Astrocyte of the cerebellum (primary cell): ENCODE measurements at regions not wholly inside any gene's neighbourhood (a gene's known extent, or its start where the extent isn't known, plus 50 kb on each side); places are given as distances from the start of the nearest gene placed in this dataset.
"Not testable (repeated sequence)": the region's sequence is repeated elsewhere in the genome, so short reads cannot be mapped to it uniquely, and the experiment has no call there.

ENCODE experiments used
- DNase-seq: peaks from one replicate; pipeline ENCODE4 v3.0.0-alpha.2; 2011; ENCODE audit warnings: low read depth
- H3K4me3 ChIP-seq: 2 replicates; pipeline ENCODE4 v1.5.1; 2011; ENCODE audit warnings: mild to moderate bottlenecking, low read depth, low read length, moderate library complexity
- CTCF ChIP-seq: IDR thresholded peaks from 2 replicates; pipeline ENCODE4 v1.5.1; 2012; ENCODE audit warnings: low read length, low read depth, moderate library complexity, mild to moderate bottlenecking; ENCODE audit errors: missing control alignments
- in situ Hi-C: cut with HindIII; loops from 2 replicates; pipeline ENCODE4 v1.10.0; 2017; ENCODE audit warnings: low sequenced_read_pairs

GRCh38 chr1:82384776-82385175 lies 584.0 kb downstream of the ADGRL2 start:
- no peak overlapping the region for H3K4me3 ChIP-seq
- TF ChIP-seq CTCF, result no peak
- no peak for DNase-seq
- in situ Hi-C loops, result no loop called here

GRCh38 chr1:82377201-82377884 lies 576.6 kb downstream of the ADGRL2 start:
- peak; percentile 17 for TF ChIP-seq CTCF
- peak; percentile 27 for DNase-seq
- in situ Hi-C loops, result no loop called here
- H3K4me3 ChIP-seq, result no peak overlapping the region

DNA sequence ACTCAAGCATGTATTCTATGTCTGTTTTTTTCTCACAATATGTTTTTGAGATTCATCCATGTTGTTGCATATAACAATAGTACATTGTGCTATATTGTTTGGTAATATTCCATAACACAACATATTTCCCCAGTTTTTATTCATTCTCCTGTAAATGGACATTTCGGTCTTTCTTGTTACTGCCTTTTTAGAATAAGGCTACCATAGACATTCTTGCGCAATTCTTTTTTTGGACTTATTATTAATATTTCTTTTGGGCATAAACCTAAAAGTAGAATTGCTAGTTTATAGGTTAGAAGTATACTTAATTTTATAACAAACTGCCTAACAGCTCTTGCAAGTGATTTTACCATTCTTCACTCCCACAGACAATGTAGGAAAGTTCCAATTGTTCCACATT lies 573.0 kb downstream of the ADGRL2 start:
- no peak for TF ChIP-seq CTCF
- DNase-seq, result no peak
- no peak overlapping the region for H3K4me3 ChIP-seq
- in situ Hi-C loops, result no loop called here

- no peak overlapping the region for H3K4me3 ChIP-seq
- in situ Hi-C loops, result no loop called here
- TF ChIP-seq CTCF, result no peak
- DNase-seq, result no peak
These were observed 571.2 kb downstream of the ADGRL2 start for GRCh38 chr1:82371844-82372498.

DNA sequence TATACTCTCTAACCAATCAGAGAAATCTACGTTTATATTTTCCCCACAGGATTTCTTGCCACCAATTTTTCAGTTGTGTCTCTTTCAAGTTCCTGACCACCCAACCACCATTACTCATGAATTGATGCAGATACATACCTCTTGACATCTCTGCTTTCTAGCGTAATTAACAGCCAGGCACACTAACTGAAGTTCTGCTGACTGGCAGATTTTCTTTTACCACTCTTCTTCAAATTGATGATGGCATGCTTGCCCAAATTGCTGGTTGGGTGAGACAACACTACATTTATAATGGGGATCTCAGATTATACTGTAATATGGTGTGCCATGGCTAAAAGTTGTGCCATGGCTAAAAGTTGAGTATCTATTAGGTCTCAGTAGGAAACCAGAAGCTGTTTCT lies 566.7 kb downstream of the ADGRL2 start:
- no peak for DNase-seq
- in situ Hi-C loops, result no loop called here
- TF ChIP-seq CTCF, result no peak
- H3K4me3 ChIP-seq, result no peak overlapping the region

- TF ChIP-seq CTCF, result no peak
- no peak overlapping the region for H3K4me3 ChIP-seq
- DNase-seq, result no peak
- in situ Hi-C loops, result no loop called here
These were observed 566.0 kb downstream of the ADGRL2 start for GRCh38 chr1:82366689-82367088.

DNA sequence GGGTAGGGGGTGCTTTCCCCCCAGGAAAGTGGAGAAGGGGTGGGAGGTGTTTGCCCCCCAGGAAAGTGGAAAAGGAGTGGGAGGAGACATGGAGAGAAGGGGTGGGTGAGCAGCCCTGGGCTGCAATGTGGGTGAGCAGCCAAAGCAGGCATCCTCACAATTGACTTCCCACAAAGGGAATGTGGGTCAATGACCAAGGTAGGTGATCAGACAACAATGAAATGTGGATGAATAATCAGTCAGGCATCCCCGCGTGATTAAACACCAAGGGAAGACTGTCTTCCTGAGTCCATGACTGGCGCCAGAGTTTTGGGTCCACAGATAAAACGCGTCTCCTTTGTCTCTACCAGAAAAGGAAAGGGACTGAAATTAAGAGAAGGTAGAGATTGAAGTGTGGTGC lies 558.8 kb downstream of the ADGRL2 start:
- DNase-seq, in situ Hi-C loops, H3K4me3 ChIP-seq: not testable (repeated sequence)

- in situ Hi-C loops, DNase-seq: not testable (repeated sequence)
These were observed 558.0 kb downstream of the ADGRL2 start for GRCh38 chr1:82358706-82359105.

GRCh38 chr1:82354546-82354945 lies 553.8 kb downstream of the ADGRL2 start:
- H3K4me3 ChIP-seq, in situ Hi-C loops: not testable (repeated sequence)

More at GRCh38 chr1:82358706-82359105, 558.0 kb downstream of the ADGRL2 start:
- not testable (repeated sequence) for H3K4me3 ChIP-seq

More at GRCh38 chr1:82354546-82354945, 553.8 kb downstream of the ADGRL2 start:
- DNase-seq, result not testable (repeated sequence)
